Esophagus (tissue), 2 donors: ENCODE measurements at regions not wholly inside any gene's neighbourhood (a gene's known extent, or its start where the extent isn't known, plus 50 kb on each side); places are given as distances from the start of the nearest gene placed in this dataset.

Experiments
- H3K27ac ChIP-seq, 2 donors: one replicate each; pipeline ENCODE4 v1.5.1; 2013; ENCODE audit warnings: low read depth in 2 of 2, mild to moderate bottlenecking in 2 of 2, inconsistent platforms in 1 of 2, low read length in 1 of 2, moderate library complexity in 1 of 2
- H3K27me3 ChIP-seq, 2 donors: one replicate each; pipeline ENCODE4 v1.6.1; 2013; ENCODE audit warnings: low read length in 2 of 2, control low read depth in 1 of 2, mild to moderate bottlenecking in 1 of 2; ENCODE audit not compliant: insufficient read depth in 2 of 2, control insufficient read depth in 1 of 2
- H3K36me3 ChIP-seq, 2 donors: one replicate each; pipeline ENCODE4 v1.6.1; 2013; ENCODE audit warnings: low read length in 1 of 2; ENCODE audit not compliant: control insufficient read depth in 2 of 2, insufficient read depth in 2 of 2
- H3K4me1 ChIP-seq, 2 donors: one replicate each; pipeline ENCODE4 v1.6.1; 2013; ENCODE audit warnings: low read length in 1 of 2; ENCODE audit not compliant: control insufficient read depth in 2 of 2, insufficient read depth in 2 of 2
- H3K4me3 ChIP-seq, 2 donors: one replicate each; pipeline ENCODE4 v1.5.1; 2013; ENCODE audit warnings: low read length in 2 of 2, mild to moderate bottlenecking in 2 of 2, low read depth in 1 of 2, moderate library complexity in 1 of 2
- H3K9me3 ChIP-seq, 2 donors: one replicate each; pipeline ENCODE4 v1.6.1; 2013; ENCODE audit warnings: mild to moderate bottlenecking in 2 of 2, low read depth in 1 of 2, low read length in 1 of 2, moderate library complexity in 1 of 2; ENCODE audit not compliant: control insufficient read depth in 2 of 2, insufficient read depth in 1 of 2
- WGBS, 2 donors: extraction: QIAGEN DNeasy Blood & Tissue Kit; methylation state at CpG; one replicate each; pipeline ENCODE4 v1.1.7; 2013; 5-methylcytosine and 5-hydroxymethylcytosine counted together
- donor health status: healthy with polysubstance abuse.
- donor health status: Bipolar disorder and iron deficiency.

- 46% methylated on average over 2 of the region's 2 CpGs for WGBS, 2 donors
- H3K27me3 ChIP-seq, result no peaks in the 10 kb centered on the region
- no peaks in the 10 kb centered on the region for H3K4me1 ChIP-seq
- H3K36me3 ChIP-seq, result no peaks in the 10 kb centered on the region
- no peak overlapping the region for H3K27ac ChIP-seq
- no peak overlapping the region for H3K4me3 ChIP-seq
- no peaks in the 10 kb centered on the region for H3K9me3 ChIP-seq
Measured at GRCh38 chr16:60882816-60883215, 1153.4 kb downstream of the CDH8 start.

DNA sequence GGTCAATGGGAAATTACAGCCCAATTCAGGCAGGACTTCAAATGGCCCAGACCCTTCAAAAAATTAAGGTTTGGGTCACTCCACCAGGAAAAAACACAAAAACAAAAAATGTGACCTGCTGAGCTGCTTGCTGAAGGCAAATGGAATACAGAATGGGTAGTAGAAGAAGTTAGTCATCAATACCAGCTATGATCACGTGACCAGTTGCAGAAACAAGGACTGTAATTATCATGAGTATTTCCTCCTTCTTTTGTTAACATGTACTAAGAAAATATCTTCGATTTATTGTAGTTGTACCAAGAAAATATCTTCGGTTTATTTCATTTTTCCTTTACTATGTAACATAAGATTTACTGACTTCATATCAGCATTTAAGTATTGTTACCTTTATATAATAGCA lies 1183.6 kb downstream of the CDH8 start:
- Histone ChIP-seq H3K36me3 (no peaks in the 10 kb centered on the region), H3K9me3 (no peaks in the 10 kb centered on the region), H3K27me3 (no peaks in the 10 kb centered on the region), H3K4me1 (no peaks in the 10 kb centered on the region), H3K4me3 (no peak overlapping the region), H3K27ac (no peak overlapping the region)
- WGBS, 2 donors, result 73 to 81% methylated on average over 3 of the region's 3 CpGs

DNA sequence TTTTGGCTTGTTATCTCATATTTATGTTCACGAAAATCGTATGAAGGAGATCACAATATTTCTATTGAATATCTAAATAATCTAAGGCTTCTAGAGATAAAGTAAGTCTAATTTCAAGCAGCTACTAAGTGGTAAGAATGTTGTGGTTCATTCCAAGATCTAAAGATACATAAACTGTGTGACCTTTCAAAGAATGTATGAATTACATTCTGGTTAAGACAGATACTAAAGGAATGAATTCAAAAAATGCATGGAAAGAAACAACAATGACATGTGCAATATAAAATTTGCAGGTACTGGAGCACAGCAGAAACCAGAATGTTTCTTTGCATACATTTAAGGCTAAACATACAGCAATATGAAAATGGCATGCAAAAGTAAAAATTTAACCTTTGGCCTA lies 1214.6 kb downstream of the CDH8 start:
- 86 to 89% methylated on average over 2 of the region's 2 CpGs for WGBS, 2 donors
- Histone ChIP-seq H3K4me3 (no peak overlapping the region), H3K9me3 (peaks cover 0 to 2% of the 10 kb centered on the region in 2 donors), H3K27ac (no peak overlapping the region), H3K27me3 (no peaks in the 10 kb centered on the region), H3K36me3 (no peaks in the 10 kb centered on the region), H3K4me1 (no peaks in the 10 kb centered on the region)

- H3K27ac ChIP-seq, result no peak overlapping the region
- no peak overlapping the region for H3K4me3 ChIP-seq
- WGBS, 2 donors, result 82 to 92% methylated on average over 2 of the region's 2 CpGs
- peaks cover 0 to 2% of the 10 kb centered on the region in 2 donors for H3K9me3 ChIP-seq
- H3K4me1 ChIP-seq, result no peaks in the 10 kb centered on the region
- no peaks in the 10 kb centered on the region for H3K36me3 ChIP-seq
- H3K27me3 ChIP-seq, result no peaks in the 10 kb centered on the region
Measured at GRCh38 chr16:60820361-60820760, 1215.9 kb downstream of the CDH8 start.

DNA sequence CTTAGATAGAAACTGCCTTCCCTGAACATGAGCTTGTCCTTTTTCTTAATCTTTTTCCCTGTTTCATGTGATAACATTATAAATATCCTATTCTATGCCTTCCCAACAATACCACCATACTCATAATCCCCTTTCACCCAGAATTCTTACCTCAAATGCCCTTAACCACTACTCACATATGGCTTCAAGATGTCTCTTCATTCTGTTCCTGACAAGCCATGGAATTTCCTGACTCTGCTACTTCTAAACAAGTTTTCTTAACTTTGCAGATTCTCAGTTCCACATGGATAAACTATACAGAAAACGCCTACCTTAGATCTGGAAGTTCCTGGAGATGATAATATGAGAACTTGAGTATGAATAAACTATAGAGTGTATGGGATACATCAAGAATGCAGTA lies 1217.8 kb downstream of the CDH8 start:
- H3K9me3 ChIP-seq, result peaks cover 0 to 2% of the 10 kb centered on the region in 2 donors
- H3K4me1 ChIP-seq, result no peaks in the 10 kb centered on the region
- 66 to 68% methylated on average over 1 of the region's 1 CpG for WGBS, 2 donors

DNA sequence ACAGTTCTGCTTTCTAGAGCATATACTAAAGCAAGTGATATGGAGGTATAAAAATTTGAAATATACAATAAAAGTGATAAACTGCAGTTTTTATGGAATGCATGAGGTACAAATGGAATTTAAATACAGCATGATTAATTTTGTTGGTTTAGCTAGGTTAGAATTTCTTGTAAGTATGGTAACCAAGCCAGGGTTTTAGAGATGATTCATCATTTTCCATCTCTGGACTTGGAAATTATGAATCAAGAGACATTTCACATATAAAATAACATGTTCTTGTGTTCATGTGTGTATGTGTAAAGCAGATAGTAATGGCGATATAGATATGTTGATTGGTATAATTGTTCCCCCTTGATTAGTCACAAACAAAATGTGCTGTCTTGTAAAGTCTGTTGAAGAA lies 1219.8 kb downstream of the CDH8 start:
- Histone ChIP-seq H3K27ac (no peak overlapping the region), H3K4me1 (no peaks in the 10 kb centered on the region), H3K27me3 (no peaks in the 10 kb centered on the region), H3K36me3 (no peaks in the 10 kb centered on the region), H3K4me3 (no peak overlapping the region), H3K9me3 (no peaks in the 10 kb centered on the region)
- 93 to 95% methylated on average over 1 of the region's 1 CpG for WGBS, 2 donors

More for the DNA sequence above, 1217.8 kb downstream of the CDH8 start:
- H3K36me3 ChIP-seq, result no peaks in the 10 kb centered on the region
- no peak overlapping the region for H3K27ac ChIP-seq
- no peak overlapping the region for H3K4me3 ChIP-seq
- H3K27me3 ChIP-seq, result no peaks in the 10 kb centered on the region

DNA sequence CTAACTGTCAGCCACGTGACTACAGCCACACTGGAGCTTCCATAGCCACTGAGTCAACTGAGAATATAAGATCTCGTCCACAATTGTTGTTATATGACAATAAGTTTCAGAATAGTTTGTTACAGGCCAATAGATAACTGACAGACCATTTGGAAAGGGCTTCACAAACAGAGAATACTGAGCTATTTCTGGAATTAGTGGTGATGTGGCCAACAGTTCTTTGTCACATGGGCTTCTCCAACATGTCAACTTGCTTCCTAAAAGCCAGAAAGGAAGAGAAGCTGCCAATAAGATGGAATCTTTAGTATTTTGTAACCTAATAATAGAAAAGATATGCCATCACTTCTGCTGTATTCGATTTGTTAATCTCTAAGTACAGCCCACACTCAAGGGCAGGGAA lies 1220.4 kb downstream of the CDH8 start:
- 60% methylated on average over 3 of the region's 3 CpGs for WGBS, 2 donors
- Histone ChIP-seq H3K27ac (no peak overlapping the region), H3K4me3 (no peak overlapping the region), H3K9me3 (no peaks in the 10 kb centered on the region), H3K36me3 (no peaks in the 10 kb centered on the region), H3K4me1 (no peaks in the 10 kb centered on the region), H3K27me3 (no peaks in the 10 kb centered on the region)

DNA sequence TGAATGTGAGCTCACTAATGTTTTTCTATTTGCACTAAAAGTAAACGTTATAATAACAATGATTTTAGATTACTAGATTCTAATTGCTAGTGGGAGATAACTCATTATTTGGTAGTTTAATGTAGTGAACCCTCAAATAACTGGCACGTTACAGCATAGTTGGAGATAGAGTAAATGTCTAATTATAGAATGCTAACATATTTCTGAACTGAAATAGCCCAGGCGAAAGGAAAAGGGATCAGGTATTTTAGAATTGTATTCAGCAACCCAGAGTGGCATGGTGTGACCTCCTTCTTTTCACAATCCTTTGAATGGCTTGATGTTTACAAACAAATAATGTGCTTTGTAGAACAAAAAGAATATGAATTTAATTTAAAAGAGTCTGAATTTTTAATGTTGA lies 1221.2 kb downstream of the CDH8 start:
- H3K9me3 ChIP-seq, result no peaks in the 10 kb centered on the region
- H3K27me3 ChIP-seq, result no peaks in the 10 kb centered on the region
- H3K36me3 ChIP-seq, result no peaks in the 10 kb centered on the region
- no peak overlapping the region for H3K27ac ChIP-seq
- WGBS, 2 donors, result 52 to 61% methylated on average over 3 of the region's 3 CpGs
- H3K4me1 ChIP-seq, result no peaks in the 10 kb centered on the region
- no peak overlapping the region for H3K4me3 ChIP-seq

GRCh38 chr16:60811657-60812056 lies 1224.6 kb downstream of the CDH8 start:
- Histone ChIP-seq H3K27ac (no peak overlapping the region), H3K4me1 (no peaks in the 10 kb centered on the region), H3K27me3 (no peaks in the 10 kb centered on the region), H3K9me3 (no peaks in the 10 kb centered on the region), H3K4me3 (no peak overlapping the region), H3K36me3 (no peaks in the 10 kb centered on the region)

- H3K9me3 ChIP-seq, result no peaks in the 10 kb centered on the region
- no peaks in the 10 kb centered on the region for H3K36me3 ChIP-seq
- H3K27me3 ChIP-seq, result no peaks in the 10 kb centered on the region
- no peaks in the 10 kb centered on the region for H3K4me1 ChIP-seq
- no peak overlapping the region for H3K27ac ChIP-seq
- no peak overlapping the region for H3K4me3 ChIP-seq
- WGBS, 2 donors, result 48 to 51% methylated on average over 6 of the region's 6 CpGs
Measured at GRCh38 chr16:60811051-60811608, 1225.1 kb downstream of the CDH8 start.
